Neural progenitor cell (in vitro differentiated cells): ENCODE measurements at regions not wholly inside any gene's neighbourhood (a gene's known extent, or its start where the extent isn't known, plus 50 kb on each side); places are given as distances from the start of the nearest gene placed in this dataset.

ENCODE experiments used
- DNase-seq: peaks from one replicate; pipeline ENCODE4 v3.0.0-alpha.2; 2016; ENCODE audit warnings: low spot score
- H2AFZ ChIP-seq: fragments of 200-600 bp; sonication (generic); replicated peaks from 2 replicates; pipeline ENCODE4 v1.6.1; 2016; ENCODE audit warnings: antibody characterized with exemption
- H3F3A ChIP-seq: fragments of 200-600 bp; sonication (generic); 2 replicates; pipeline ENCODE4 v1.6.1; 2016; ENCODE audit warnings: antibody characterized with exemption, low read depth
- H3K27ac ChIP-seq: fragments of 200-600 bp; sonication (generic); 2 replicates; pipeline ENCODE4 v1.5.1; 2016; ENCODE audit warnings: mild to moderate bottlenecking
- H3K27me3 ChIP-seq: fragments of 200-600 bp; sonication (generic); 2 replicates; pipeline ENCODE4 v1.6.1; 2016; ENCODE audit warnings: mild to moderate bottlenecking, moderate library complexity
- H3K36me3 ChIP-seq: fragments of 200-600 bp; sonication (generic); 2 replicates; pipeline ENCODE4 v1.5.1; 2016
- H3K4me1 ChIP-seq: fragments of 200-600 bp; sonication (generic); 2 replicates; pipeline ENCODE4 v1.6.1; 2016; ENCODE audit warnings: mixed run types
- H3K4me2 ChIP-seq: fragments of 200-600 bp; sonication (generic); 2 replicates; pipeline ENCODE4 v1.6.1; 2016
- H3K4me3 ChIP-seq: fragments of 200-600 bp; sonication (generic); 2 replicates; pipeline ENCODE4 v1.5.1; 2016
- H3K79me2 ChIP-seq: fragments of 200-600 bp; sonication (generic); 2 replicates; pipeline ENCODE4 v1.6.1; 2016; ENCODE audit warnings: low read depth
- H3K9ac ChIP-seq: fragments of 200-600 bp; sonication (generic); 2 replicates; pipeline ENCODE4 v1.6.1; 2016
- H3K9me3 ChIP-seq: fragments of 200-600 bp; sonication (generic); 2 replicates; pipeline ENCODE4 v1.5.1; 2016; ENCODE audit warnings: low read depth
- H4K20me1 ChIP-seq: fragments of 200-600 bp; sonication (generic); 2 replicates; pipeline ENCODE4 v1.6.1; 2016; ENCODE audit warnings: low read depth
- H3K27ac Mint-ChIP-seq: 3 replicates; pipeline ENCODE4 v1.8.0; 2021; ENCODE audit warnings: mixed read lengths
- H3K27me3 Mint-ChIP-seq: 2 replicates; pipeline ENCODE4 v1.8.0; 2022; ENCODE audit warnings: low read depth, mild to moderate bottlenecking, inconsistent platforms, moderate library complexity, mixed read lengths; ENCODE audit not compliant: insufficient read depth
- H3K36me3 Mint-ChIP-seq: 3 replicates; pipeline ENCODE4 v1.8.0; 2021; ENCODE audit warnings: mixed read lengths
- H3K4me1 Mint-ChIP-seq: 3 replicates; pipeline ENCODE4 v1.8.0; 2021; ENCODE audit warnings: mixed read lengths
- H3K4me3 Mint-ChIP-seq: 3 replicates; pipeline ENCODE4 v1.8.0; 2021; ENCODE audit warnings: mild to moderate bottlenecking, moderate library complexity, mixed read lengths
- H3K9me3 Mint-ChIP-seq: 3 replicates; pipeline ENCODE4 v1.8.0; 2020; ENCODE audit warnings: mixed read lengths
- CTCF ChIP-seq: fragments of 200-600 bp; sonication (generic); IDR thresholded peaks from 2 replicates; pipeline ENCODE4 v1.5.1; 2017; ENCODE audit warnings: antibody characterized with exemption, mild to moderate bottlenecking
- EZH2phosphoT487 ChIP-seq: fragments of 200-600 bp; sonication (generic); IDR thresholded peaks from 2 replicates; pipeline ENCODE4 v1.6.1; 2017; ENCODE audit warnings: antibody characterized with exemption

- no peaks in the 10 kb centered on the region for H3F3A ChIP-seq
- DNase-seq: peak; percentile 73
- no peak overlapping the region for H3K27ac Mint-ChIP-seq
Observed at GRCh38 chr1:97017895-97018294, 296.3 kb downstream of the PTBP2 start.

More at GRCh38 chr1:97017895-97018294, 296.3 kb downstream of the PTBP2 start:
- no peaks in the 10 kb centered on the region for H3K9me3 Mint-ChIP-seq
- H3K9me3 ChIP-seq: peaks cover 3% of the 10 kb centered on the region
- peak overlapping the region; percentile 14 for H3K4me2 ChIP-seq
- H3K36me3 Mint-ChIP-seq: no peaks in the 10 kb centered on the region
- no peak overlapping the region for H3K27ac ChIP-seq
- no peaks in the 10 kb centered on the region for H3K79me2 ChIP-seq
- H3K4me3 Mint-ChIP-seq: no peak overlapping the region
- H3K36me3 ChIP-seq: no peaks in the 10 kb centered on the region
- no peaks in the 10 kb centered on the region for H4K20me1 ChIP-seq
- no peak overlapping the region for H3K9ac ChIP-seq
- H3K4me1 Mint-ChIP-seq: no peaks in the 10 kb centered on the region
- H3K27me3 ChIP-seq: no peaks in the 10 kb centered on the region
- H3K4me1 ChIP-seq: peaks cover 17% of the 10 kb centered on the region
- TF ChIP-seq CTCF: peak; percentile 8
- no peak for TF ChIP-seq EZH2phosphoT487
- peak overlapping the region; percentile 90 for H2AFZ ChIP-seq
- no peaks in the 10 kb centered on the region for H3K27me3 Mint-ChIP-seq
- H3K4me3 ChIP-seq: no peak overlapping the region
